ENCODE measurements at regions not wholly inside any gene's neighbourhood (a gene's known extent, or its start where the extent isn't known, plus 50 kb on each side); places are given as distances from the start of the nearest gene placed in this dataset.

GRCh38 chr4:30855232-30855631, 135.1 kb downstream of the PCDH7 start:
- Histone ChIP-seq H3K9ac (ENCODE audit: low read length) (no peak overlapping the region), H3K4me2 (ENCODE audit: low read length) (no peak overlapping the region), H3K27ac (ENCODE audit: low read length) (no peak overlapping the region), H3K79me2 (ENCODE audit: low read length) (no peaks in the 10 kb centered on the region), H3K36me3 (ENCODE audit: low read depth, low read length) (no peaks in the 10 kb centered on the region), H4K20me1 (ENCODE audit: low read length) (no peaks in the 10 kb centered on the region), H3K4me1 (ENCODE audit: insufficient read depth, low read length) (no peaks in the 10 kb centered on the region; the same call in 1 of the 2 replicates), H3K9me3 (ENCODE audit: low read length) (no peaks in the 10 kb centered on the region), H3K9me2 (replicated peaks; ENCODE audit: low read length) (no peaks in the 10 kb centered on the region), H3K27me3 (ENCODE audit: low read length) (no peaks in the 10 kb centered on the region), H3K4me3 (ENCODE audit: low read length) (no peak overlapping the region), H2AFZ (ENCODE audit: low read length) (no peak overlapping the region), H3F3A (ENCODE audit: low read length, unreplicated experiment) (no peaks in the 10 kb centered on the region)
- TF ChIP-seq EZH2 (IDR thresholded peaks at IDR 0.05; ENCODE audit: low read length, unreplicated experiment) (no peak), EZH2phosphoT487 (IDR thresholded peaks at IDR 0.05; ENCODE audit: borderline replicate concordance, low read length) (no peak), CTCF (conservative IDR thresholded peaks at IDR 0.05; ENCODE audit: low read depth, low read length) (no peak)
- DNase-seq (no peak), ATAC-seq (no peak)
- ChIA-PET POLR2A (ENCODE audit: unreplicated experiment) (no interaction called here), CTCF (no interaction called here)
- no TSS peak for BruUV-seq (replicated peaks)
- intact Hi-C loops (cut with micrococcal nuclease), result no loop called here

GRCh38 chr4:30856795-30857564, 136.8 kb downstream of the PCDH7 start:
- no peaks in the 10 kb centered on the region for H3K9me3 ChIP-seq (ENCODE audit: low read length)
- CTCF ChIA-PET, result no interaction called here
- no peak overlapping the region for H3K4me3 ChIP-seq (ENCODE audit: low read length)
- H3K9me2 ChIP-seq (replicated peaks; ENCODE audit: low read length), result no peaks in the 10 kb centered on the region
- no peak overlapping the region for H3K9ac ChIP-seq (ENCODE audit: low read length)
- no peaks in the 10 kb centered on the region for H3F3A ChIP-seq (ENCODE audit: low read length, unreplicated experiment)
- intact Hi-C loops (cut with micrococcal nuclease), result no loop called here
- no peak overlapping the region for H2AFZ ChIP-seq (ENCODE audit: low read length)
- no TSS peak for BruUV-seq (replicated peaks)
- no peaks in the 10 kb centered on the region for H3K79me2 ChIP-seq (ENCODE audit: low read length)
- DNase-seq (no peak), ATAC-seq (no peak)
- H3K27ac ChIP-seq (ENCODE audit: low read length), result no peak overlapping the region
- TF ChIP-seq CTCF (conservative IDR thresholded peaks at IDR 0.05; ENCODE audit: low read depth, low read length), result no peak
- TF ChIP-seq EZH2 (IDR thresholded peaks at IDR 0.05; ENCODE audit: low read length, unreplicated experiment), result no peak
- no peak for TF ChIP-seq EZH2phosphoT487 (IDR thresholded peaks at IDR 0.05; ENCODE audit: borderline replicate concordance, low read length)
- no peaks in the 10 kb centered on the region for H4K20me1 ChIP-seq (ENCODE audit: low read length)
- no peaks in the 10 kb centered on the region for H3K36me3 ChIP-seq (ENCODE audit: low read depth, low read length)
- POLR2A ChIA-PET (ENCODE audit: unreplicated experiment), result no interaction called here
- H3K4me2 ChIP-seq (ENCODE audit: low read length), result no peak overlapping the region
- H3K4me1 ChIP-seq (ENCODE audit: insufficient read depth, low read length), result no peaks in the 10 kb centered on the region; the same call in 1 of the 2 replicates
- no peaks in the 10 kb centered on the region for H3K27me3 ChIP-seq (ENCODE audit: low read length)

GRCh38 chr4:30860978-30861377, 140.8 kb downstream of the PCDH7 start:
- no peaks in the 10 kb centered on the region for H3F3A ChIP-seq (ENCODE audit: low read length, unreplicated experiment)
- ChIA-PET CTCF (no interaction called here), POLR2A (ENCODE audit: unreplicated experiment) (no interaction called here)
- DNase-seq (peak; percentile 43), ATAC-seq (peak; percentile 48; the same call in 1 of the 2 replicates)
- H3K36me3 ChIP-seq (ENCODE audit: low read depth, low read length), result no peaks in the 10 kb centered on the region
- H4K20me1 ChIP-seq (ENCODE audit: low read length), result no peaks in the 10 kb centered on the region
- H3K9me3 ChIP-seq (ENCODE audit: low read length), result no peaks in the 10 kb centered on the region
- intact Hi-C loops (cut with micrococcal nuclease), result loop anchor here (5.0 kb wide), 1 partner anchor 144 kb away; no protein-coding TSS in a partner anchor
- H2AFZ ChIP-seq (ENCODE audit: low read length), result no peak overlapping the region
- no peak for TF ChIP-seq EZH2phosphoT487 (IDR thresholded peaks at IDR 0.05; ENCODE audit: borderline replicate concordance, low read length)
- no peak for TF ChIP-seq EZH2 (IDR thresholded peaks at IDR 0.05; ENCODE audit: low read length, unreplicated experiment)
- TF ChIP-seq CTCF (conservative IDR thresholded peaks at IDR 0.05; ENCODE audit: low read depth, low read length), result no peak
- no TSS peak for BruUV-seq (replicated peaks)
- H3K27me3 ChIP-seq (ENCODE audit: low read length), result no peaks in the 10 kb centered on the region
- H3K4me1 ChIP-seq (ENCODE audit: insufficient read depth, low read length), result no peaks in the 10 kb centered on the region
- H3K79me2 ChIP-seq (ENCODE audit: low read length), result no peaks in the 10 kb centered on the region
- no peak overlapping the region for H3K4me2 ChIP-seq (ENCODE audit: low read length)
- no peak overlapping the region for H3K4me3 ChIP-seq (ENCODE audit: low read length)
- no peak overlapping the region for H3K27ac ChIP-seq (ENCODE audit: low read length)
- no peaks in the 10 kb centered on the region for H3K9me2 ChIP-seq (replicated peaks; ENCODE audit: low read length)
- no peak overlapping the region for H3K9ac ChIP-seq (ENCODE audit: low read length)
